Adrenal gland (tissue), 9 donors: ENCODE measurements at regions not wholly inside any gene's neighbourhood (a gene's known extent, or its start where the extent isn't known, plus 50 kb on each side); places are given as distances from the start of the nearest gene placed in this dataset.

Source experiments
- DNase-seq, 7 donors: peaks; one replicate each; pipeline ENCODE4 v3.0.0-alpha.2; 2019 to 2020
- H3K27ac ChIP-seq, 5 donors: fragments of 200-600 bp; sonication (generic) in 4 of 5; 1 replicate in 3 of 5; 2 replicates in 2 of 5; pipeline versions ENCODE4 v1.5.1 to v1.8.0; 2016 to 2020; ENCODE audit warnings: mild to moderate bottlenecking in 1 of 5
- H3K27me3 ChIP-seq: fragments of 200-600 bp; 2 replicates; pipeline ENCODE4 v1.8.0; 2021
- H3K36me3 ChIP-seq, 2 donors: fragments of 200-600 bp; replicated peaks in 1 of 2; 1 replicate in 1 of 2; 2 replicates in 1 of 2; pipeline versions ENCODE4 v1.5.1 to v1.8.0; 2018 to 2022
- H3K4me1 ChIP-seq, 2 donors: fragments of 200-600 bp; replicated peaks in 1 of 2; 1 replicate in 1 of 2; 2 replicates in 1 of 2; pipeline versions ENCODE4 v1.5.1 to v1.8.0; 2018 to 2021
- H3K4me3 ChIP-seq, 4 donors: fragments of 200-600 bp; sonication (generic) in 3 of 4; one replicate each; pipeline ENCODE4 v1.5.1; 2016 to 2018
- H3K9me3 ChIP-seq, 3 donors: fragments of 200-600 bp; sonication (generic) in 1 of 3; replicated peaks in 1 of 3; 1 replicate in 2 of 3; 2 replicates in 1 of 3; pipeline versions ENCODE4 v1.5.1 to v1.8.0; 2016 to 2021
- POLR2A ChIP-seq, 2 donors: fragments of 450-650 bp; IDR thresholded peaks; one replicate each; pipeline ENCODE4 v1.6.1; 2017; ENCODE audit warnings: antibody characterized with exemption in 2 of 2, mild to moderate bottlenecking in 2 of 2, moderate library complexity in 1 of 2
- WGBS, 4 donors: extraction: QIAGEN DNeasy Blood & Tissue Kit in 2 of 4; methylation state at CpG; one replicate each; pipeline versions ENCODE4 v1.1.5 to v1.1.7; 2013 to 2017; 5-methylcytosine and 5-hydroxymethylcytosine counted together
- intact Hi-C, 2 donors: fragments of 100-400 bp; cut with DNase I; formaldehyde crosslinking; loops; one replicate each; pipeline versions ENCODE4 v1.14.1 to v1.15.0; 2022 to 2023
- TF ChIP-seq, protein P1 (sequence below), 6 experiments: fragments of 450-650 bp in 4 of 6; fragments of 200-600 bp in 2 of 6; sonication (generic) in 1 of 6; IDR thresholded peaks; 1 replicate in 5 of 6; 2 replicates in 1 of 6; pipeline versions ENCODE4 v1.5.1 to v1.8.0; 2016 to 2021; ENCODE audit warnings: antibody characterized with exemption in 6 of 6, mild to moderate bottlenecking in 2 of 6, moderate library complexity in 1 of 6
- donor health status: healthy with polysubstance abuse.
- donor health status: Bipolar disorder and iron deficiency.
- donor health status: DM: yes; HTN: yes; CAD: no.
- donor health status: DM: no; HTN: no; CAD: no.
- donor health status: DM: no; HTN: no; CAD: no.

DNA sequence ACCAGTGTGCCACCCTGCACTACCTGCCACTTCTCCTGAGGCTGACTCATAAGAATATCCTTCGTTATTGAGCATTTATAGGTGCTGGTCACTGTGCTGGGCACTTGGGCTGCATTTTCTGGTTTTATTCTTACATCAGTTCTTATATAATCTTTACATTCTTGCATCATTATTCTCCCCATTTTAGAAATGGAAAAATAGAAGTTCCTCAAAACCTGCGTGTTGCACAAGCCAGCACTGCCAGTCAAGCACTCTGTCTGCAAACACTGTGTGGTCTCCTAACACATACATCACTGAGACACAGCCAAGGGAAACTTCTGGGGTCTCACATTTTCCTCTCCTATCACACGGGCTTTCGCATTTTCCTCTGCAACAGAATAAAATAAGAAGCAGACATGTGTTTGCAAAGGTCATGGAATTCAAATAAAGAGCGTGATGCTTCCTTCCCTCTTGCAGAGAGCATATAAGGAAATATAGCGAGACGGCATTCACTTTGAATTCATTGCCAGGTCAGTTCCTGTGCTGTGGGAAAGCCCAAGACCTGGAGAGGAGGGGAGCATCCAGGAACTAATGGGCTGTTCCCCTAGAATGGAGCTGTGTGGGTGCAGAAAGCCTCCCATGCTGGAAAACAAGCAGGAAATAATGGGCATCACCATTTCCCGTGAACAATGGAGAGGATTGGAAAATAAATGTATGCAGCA lies 73.9 kb upstream of the SEZ6L start:
- intact Hi-C loops = no loop called here
- Histone ChIP-seq H3K4me3 (no peak overlapping the region), H3K27me3 (peaks cover 6% of the 10 kb centered on the region), H3K4me1 (no peaks in the 10 kb centered on the region), H3K9me3 (no peaks in the 10 kb centered on the region), H3K27ac (no peak overlapping the region), H3K36me3 (no peaks in the 10 kb centered on the region)
- DNase-seq = no peak
- 52 to 63% (median 54%) methylated on average over 8 of the region's 8 CpGs for WGBS, 4 donors
- TF ChIP-seq POLR2A (IDR thresholded peaks at IDR 0.05) = no peak
- TF ChIP-seq, protein P1, sequence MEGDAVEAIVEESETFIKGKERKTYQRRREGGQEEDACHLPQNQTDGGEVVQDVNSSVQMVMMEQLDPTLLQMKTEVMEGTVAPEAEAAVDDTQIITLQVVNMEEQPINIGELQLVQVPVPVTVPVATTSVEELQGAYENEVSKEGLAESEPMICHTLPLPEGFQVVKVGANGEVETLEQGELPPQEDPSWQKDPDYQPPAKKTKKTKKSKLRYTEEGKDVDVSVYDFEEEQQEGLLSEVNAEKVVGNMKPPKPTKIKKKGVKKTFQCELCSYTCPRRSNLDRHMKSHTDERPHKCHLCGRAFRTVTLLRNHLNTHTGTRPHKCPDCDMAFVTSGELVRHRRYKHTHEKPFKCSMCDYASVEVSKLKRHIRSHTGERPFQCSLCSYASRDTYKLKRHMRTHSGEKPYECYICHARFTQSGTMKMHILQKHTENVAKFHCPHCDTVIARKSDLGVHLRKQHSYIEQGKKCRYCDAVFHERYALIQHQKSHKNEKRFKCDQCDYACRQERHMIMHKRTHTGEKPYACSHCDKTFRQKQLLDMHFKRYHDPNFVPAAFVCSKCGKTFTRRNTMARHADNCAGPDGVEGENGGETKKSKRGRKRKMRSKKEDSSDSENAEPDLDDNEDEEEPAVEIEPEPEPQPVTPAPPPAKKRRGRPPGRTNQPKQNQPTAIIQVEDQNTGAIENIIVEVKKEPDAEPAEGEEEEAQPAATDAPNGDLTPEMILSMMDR (IDR thresholded peaks at IDR 0.05) = no peak

DNA sequence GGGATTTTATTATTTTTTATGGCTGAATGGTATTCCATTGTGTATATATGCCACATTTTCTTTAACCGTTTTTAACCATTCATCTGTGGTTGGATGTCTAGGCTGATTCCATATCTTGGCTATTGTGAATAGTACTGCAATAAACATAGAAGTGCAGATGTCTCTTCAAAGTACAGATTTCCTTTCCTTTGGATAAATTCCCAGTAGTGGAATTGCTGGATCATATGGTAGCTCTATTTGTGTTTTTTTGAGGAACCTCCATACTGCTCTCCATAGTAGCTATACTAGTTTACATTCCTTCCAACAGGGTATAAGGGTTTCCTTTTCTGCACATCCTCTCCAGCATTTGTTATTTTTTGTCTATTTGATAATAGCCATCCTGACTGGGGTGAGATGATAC lies 71.9 kb upstream of the SEZ6L start:
- DNase-seq = no peak
- 61 to 81% (median 73%) methylated on average over 1 of the region's 1 CpG for WGBS, 4 donors
- intact Hi-C loops = no loop called here
- H3K9me3 ChIP-seq = no peaks in the 10 kb centered on the region
- H3K27ac ChIP-seq = no peak overlapping the region
- H3K36me3 ChIP-seq = no peaks in the 10 kb centered on the region
- TF ChIP-seq, protein P1 (IDR thresholded peaks at IDR 0.05) = no peak
- TF ChIP-seq POLR2A (IDR thresholded peaks at IDR 0.05) = no peak
- no peaks in the 10 kb centered on the region for H3K4me1 ChIP-seq
- no peak overlapping the region for H3K4me3 ChIP-seq
- peaks cover 6% of the 10 kb centered on the region for H3K27me3 ChIP-seq

DNA sequence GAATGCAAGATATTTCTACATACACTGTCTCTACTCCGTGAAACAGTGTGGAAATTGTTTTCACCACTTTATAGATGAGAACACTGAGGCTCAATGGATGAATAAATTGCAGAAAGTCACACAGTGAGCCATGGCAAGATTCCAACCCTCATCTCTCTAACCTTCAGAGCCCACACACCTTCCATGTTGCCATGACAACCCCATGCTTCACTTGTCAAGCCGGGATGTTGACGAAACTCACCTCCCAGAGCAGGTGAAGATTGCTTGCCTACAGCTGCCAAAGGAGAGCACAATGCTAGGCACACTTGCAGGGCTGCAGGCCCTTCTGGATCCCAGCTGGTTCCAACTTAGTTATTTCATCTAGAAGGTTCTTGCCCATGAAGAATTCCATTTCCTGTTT lies 71.4 kb upstream of the SEZ6L start:
- TF ChIP-seq, protein P1 (IDR thresholded peaks at IDR 0.05) = no peak
- no peak for TF ChIP-seq POLR2A (IDR thresholded peaks at IDR 0.05)
- intact Hi-C loops = no loop called here
- H3K4me3 ChIP-seq = no peak overlapping the region

DNA sequence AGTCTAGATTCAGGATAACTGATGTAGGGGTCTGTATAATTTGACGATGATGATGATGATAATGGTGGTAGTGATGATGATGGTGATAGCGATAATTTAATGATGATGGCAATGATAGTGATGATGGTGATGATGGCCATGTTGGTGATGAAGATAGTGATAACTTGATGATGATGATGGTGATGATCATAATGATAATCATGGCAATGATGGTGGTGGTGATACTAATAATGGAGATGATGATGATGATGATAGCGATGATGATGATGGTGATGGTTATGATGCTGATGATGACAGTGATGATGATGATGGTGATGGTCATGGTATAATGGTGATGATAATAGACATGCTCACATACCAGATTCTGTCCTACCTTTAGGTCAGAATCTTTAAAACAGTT lies 66.2 kb upstream of the SEZ6L start:
- Histone ChIP-seq H3K27ac (no peak overlapping the region), H3K36me3 (no peaks in the 10 kb centered on the region), H3K4me3 (no peak overlapping the region), H3K9me3 (no peaks in the 10 kb centered on the region), H3K4me1 (no peaks in the 10 kb centered on the region), H3K27me3 (no peaks in the 10 kb centered on the region)
- no peak for DNase-seq
- WGBS, 4 donors = 69 to 88% (median 81%) methylated on average over 3 of the region's 3 CpGs
- intact Hi-C loops = no loop called here
- TF ChIP-seq, protein P1 (IDR thresholded peaks at IDR 0.05) = no peak
- TF ChIP-seq POLR2A (IDR thresholded peaks at IDR 0.05) = no peak

More for the DNA sequence above, 71.4 kb upstream of the SEZ6L start:
- Histone ChIP-seq H3K27me3 (peaks cover 6% of the 10 kb centered on the region), H3K4me1 (no peaks in the 10 kb centered on the region), H3K27ac (no peak overlapping the region), H3K36me3 (no peaks in the 10 kb centered on the region), H3K9me3 (no peaks in the 10 kb centered on the region)
- 71 to 75% (median 73%) methylated on average over 1 to 3 of the region's 3 CpGs for WGBS, 4 donors
- DNase-seq = no peak
